HL-60/S4 treated with retinoic acid at 250 ng/mL for 4 days and 3 days (cell line): ENCODE measurements at regions not wholly inside any gene's neighbourhood (a gene's known extent, or its start where the extent isn't known, plus 50 kb on each side); places are given as distances from the start of the nearest gene placed in this dataset.
"Not testable (repeated sequence)": the region's sequence is repeated elsewhere in the genome, so short reads cannot be mapped to it uniquely, and the experiment has no call there.

Experiments
- in situ Hi-C: fragments of 300-500 bp; cut with MboI; formaldehyde crosslinking; loops from 2 replicates; pipeline ENCODE4 v1.7.0; 2022; ENCODE audit warnings: low sequenced_read_pairs

GRCh38 chr17:14459955-14460354 lies 159.1 kb downstream of the HS3ST3B1 start:
- in situ Hi-C loops = no loop called here

- in situ Hi-C loops = no loop called here
Observed at GRCh38 chr17:14458724-14459123, 157.8 kb downstream of the HS3ST3B1 start.

GRCh38 chr17:14454746-14455145 lies 153.9 kb downstream of the HS3ST3B1 start:
- in situ Hi-C loops = no loop called here

- in situ Hi-C loops = no loop called here
Observed at GRCh38 chr17:14452856-14453255, 152.0 kb downstream of the HS3ST3B1 start.

- in situ Hi-C loops = no loop called here
Observed at GRCh38 chr17:14451729-14452191, 150.9 kb downstream of the HS3ST3B1 start.

- in situ Hi-C loops = no loop called here
Observed at GRCh38 chr17:14448818-14449217, 147.9 kb downstream of the HS3ST3B1 start.

- in situ Hi-C loops = no loop called here
Observed at GRCh38 chr17:14446825-14447224, 145.9 kb downstream of the HS3ST3B1 start.

- in situ Hi-C loops = no loop called here
Observed at GRCh38 chr17:14444915-14445314, 144.0 kb downstream of the HS3ST3B1 start.

GRCh38 chr17:14442798-14443528 lies 142.1 kb downstream of the HS3ST3B1 start:
- in situ Hi-C loops = no loop called here

- in situ Hi-C loops = no loop called here
Observed at GRCh38 chr17:14437176-14437575, 136.3 kb downstream of the HS3ST3B1 start.

- in situ Hi-C loops = no loop called here
Observed at GRCh38 chr17:14436266-14436665, 135.4 kb downstream of the HS3ST3B1 start.

- in situ Hi-C loops = no loop called here
Observed at GRCh38 chr17:14434506-14434905, 133.6 kb downstream of the HS3ST3B1 start.

- in situ Hi-C loops = no loop called here
Observed at GRCh38 chr17:14432079-14432478, 131.2 kb downstream of the HS3ST3B1 start.

- in situ Hi-C loops = no loop called here
Observed at GRCh38 chr17:14429084-14429483, 128.2 kb downstream of the HS3ST3B1 start.

GRCh38 chr17:14428648-14429029 lies 127.8 kb downstream of the HS3ST3B1 start:
- in situ Hi-C loops = no loop called here

GRCh38 chr17:14427900-14428647 lies 127.2 kb downstream of the HS3ST3B1 start:
- in situ Hi-C loops = no loop called here

- in situ Hi-C loops = not testable (repeated sequence)
Observed at GRCh38 chr17:14423156-14423555, 122.3 kb downstream of the HS3ST3B1 start.

- in situ Hi-C loops = no loop called here
Observed at GRCh38 chr17:14417336-14417735, 116.5 kb downstream of the HS3ST3B1 start.

- in situ Hi-C loops = no loop called here
Observed at GRCh38 chr17:14409292-14409691, 108.4 kb downstream of the HS3ST3B1 start.

GRCh38 chr17:14407541-14407940 lies 106.7 kb downstream of the HS3ST3B1 start:
- in situ Hi-C loops = no loop called here

- in situ Hi-C loops = no loop called here
Observed at GRCh38 chr17:14405189-14405588, 104.3 kb downstream of the HS3ST3B1 start.
